IPS DF 6.9 (cell line): ENCODE measurements at regions not wholly inside any gene's neighbourhood (a gene's known extent, or its start where the extent isn't known, plus 50 kb on each side); places are given as distances from the start of the nearest gene placed in this dataset.
"Not testable (repeated sequence)": the region's sequence is repeated elsewhere in the genome, so short reads cannot be mapped to it uniquely, and the experiment has no call there.

Experiments
- DNase-seq: peaks from one replicate; pipeline ENCODE4 v3.0.0-alpha.2; 2013; ENCODE audit warnings: low read depth, low spot score
- H3K27ac ChIP-seq: one replicate; pipeline ENCODE4 v1.5.1; 2013; ENCODE audit warnings: low read length, control low read depth
- H3K27me3 ChIP-seq: 2 replicates; pipeline ENCODE4 v1.6.1; 2013; ENCODE audit warnings: mild to moderate bottlenecking, low read length; ENCODE audit not compliant: control insufficient read depth, insufficient read depth
- H3K36me3 ChIP-seq: 2 replicates; pipeline ENCODE4 v1.6.1; 2013; ENCODE audit warnings: low read length; ENCODE audit not compliant: control insufficient read depth, insufficient read depth
- H3K4me1 ChIP-seq: 2 replicates; pipeline ENCODE4 v1.6.1; 2013; ENCODE audit warnings: low read length; ENCODE audit not compliant: control insufficient read depth, insufficient read depth
- H3K4me3 ChIP-seq: 2 replicates; pipeline ENCODE4 v1.5.1; 2013; ENCODE audit warnings: mild to moderate bottlenecking, low read length
- H3K9me3 ChIP-seq: 2 replicates; pipeline ENCODE4 v1.6.1; 2013; ENCODE audit warnings: low read length, inconsistent platforms; ENCODE audit not compliant: control insufficient read depth, insufficient read depth
- WGBS: extraction: QIAGEN DNeasy Blood & Tissue Kit; methylation state at CpG from one replicate; pipeline ENCODE4 v1.1.7; 2013; ENCODE audit warnings: mixed read lengths, missing lambda C conversion rate; ENCODE audit not compliant: insufficient read length, insufficient coverage; 5-methylcytosine and 5-hydroxymethylcytosine counted together

GRCh38 chr1:113201560-113201959 is 128.6 kb downstream of the LRIG2 start:
- DNase-seq = no peak
- Histone ChIP-seq H3K4me3 (no peak overlapping the region), H3K27ac (no peak overlapping the region), H3K9me3 (no peaks in the 10 kb centered on the region), H3K36me3 (no peaks in the 10 kb centered on the region), H3K4me1 (peaks cover 5% of the 10 kb centered on the region), H3K27me3 (no peaks in the 10 kb centered on the region)

- Histone ChIP-seq H3K4me3 (no peak overlapping the region), H3K27me3 (no peaks in the 10 kb centered on the region), H3K4me1 (0 out of 2 replicates have a peak, but pooled peaks cover 1% of the 10 kb centered on the region), H3K9me3 (no peaks in the 10 kb centered on the region), H3K27ac (no peak overlapping the region), H3K36me3 (no peaks in the 10 kb centered on the region)
- WGBS = no CpG with 5 or more reads among the region's 4 CpGs
- DNase-seq = no peak
Measured at GRCh38 chr1:113205980-113206766, 133.2 kb downstream of the LRIG2 start.

- Histone ChIP-seq H3K4me3 (no peak overlapping the region), H3K27me3 (no peaks in the 10 kb centered on the region), H3K4me1 (0 out of 2 replicates have a peak, but pooled peaks cover 2% of the 10 kb centered on the region), H3K27ac (no peak overlapping the region), H3K9me3 (no peaks in the 10 kb centered on the region), H3K36me3 (no peaks in the 10 kb centered on the region)
- DNase-seq = no peak
- WGBS = no CpG with 5 or more reads among the region's 2 CpGs
Measured at GRCh38 chr1:113207019-113207418, 134.0 kb downstream of the LRIG2 start.

GRCh38 chr1:113207457-113207856 is 134.5 kb downstream of the LRIG2 start:
- Histone ChIP-seq H3K4me1 (0 out of 2 replicates have a peak, but pooled peaks cover 2% of the 10 kb centered on the region), H3K9me3 (no peaks in the 10 kb centered on the region), H3K4me3 (no peak overlapping the region), H3K27ac (no peak overlapping the region), H3K27me3 (no peaks in the 10 kb centered on the region), H3K36me3 (no peaks in the 10 kb centered on the region)
- DNase-seq = no peak
- WGBS = no CpG with 5 or more reads among the region's 1 CpG

GRCh38 chr1:113208425-113208824 is 135.4 kb downstream of the LRIG2 start:
- not testable (repeated sequence) for H3K36me3 ChIP-seq, H3K27me3 ChIP-seq, H3K27ac ChIP-seq, H3K4me1 ChIP-seq, H3K9me3 ChIP-seq, DNase-seq, H3K4me3 ChIP-seq
- no CpG with 5 or more reads among the region's 9 CpGs for WGBS

- Histone ChIP-seq H3K27me3 (no peaks in the 10 kb centered on the region), H3K9me3 (peaks cover 7% of the 10 kb centered on the region; the same call in 1 of the 2 replicates), H3K36me3 (no peaks in the 10 kb centered on the region), H3K27ac (no peak overlapping the region), H3K4me1 (0 out of 2 replicates have a peak, but pooled peaks cover 2% of the 10 kb centered on the region), H3K4me3 (no peak overlapping the region)
- no peak for DNase-seq
- WGBS = no CpG with 5 or more reads among the region's 4 CpGs
Measured at GRCh38 chr1:113210248-113210647, 137.2 kb downstream of the LRIG2 start.

- Histone ChIP-seq H3K27me3 (no peaks in the 10 kb centered on the region), H3K4me1 (0 out of 2 replicates have a peak, but pooled peaks cover 2% of the 10 kb centered on the region), H3K9me3 (peaks cover 7% of the 10 kb centered on the region; the same call in 1 of the 2 replicates), H3K4me3 (no peak overlapping the region), H3K27ac (no peak overlapping the region), H3K36me3 (no peaks in the 10 kb centered on the region)
- no peak for DNase-seq
- no CpG with 5 or more reads among the region's 5 CpGs for WGBS
Measured at GRCh38 chr1:113211467-113211866, 138.5 kb downstream of the LRIG2 start.

- no peak for DNase-seq
- Histone ChIP-seq H3K27me3 (no peaks in the 10 kb centered on the region), H3K36me3 (no peaks in the 10 kb centered on the region), H3K9me3 (peaks cover 7% of the 10 kb centered on the region; the same call in 1 of the 2 replicates), H3K4me3 (no peak overlapping the region), H3K27ac (no peak overlapping the region), H3K4me1 (0 out of 2 replicates have a peak, but pooled peaks cover 1% of the 10 kb centered on the region)
- no CpG with 5 or more reads among the region's 3 CpGs for WGBS
Measured at GRCh38 chr1:113215015-113215414, 142.0 kb downstream of the LRIG2 start.

- no CpG with 5 or more reads among the region's 3 CpGs for WGBS
- Histone ChIP-seq H3K9me3 (peaks cover 7% of the 10 kb centered on the region; the same call in 1 of the 2 replicates), H3K27me3 (no peaks in the 10 kb centered on the region), H3K4me1 (no peaks in the 10 kb centered on the region), H3K4me3 (no peak overlapping the region), H3K36me3 (no peaks in the 10 kb centered on the region), H3K27ac (no peak overlapping the region)
- no peak for DNase-seq
Measured at GRCh38 chr1:113216664-113217063, 143.7 kb downstream of the LRIG2 start.

GRCh38 chr1:113217447-113218208 is 144.6 kb downstream of the LRIG2 start:
- H3K4me1 ChIP-seq = no peaks in the 10 kb centered on the region
- no peak overlapping the region for H3K4me3 ChIP-seq
- no peaks in the 10 kb centered on the region for H3K27me3 ChIP-seq
- DNase-seq = no peak
- WGBS = no CpG with 5 or more reads among the region's 7 CpGs
- no peaks in the 10 kb centered on the region for H3K36me3 ChIP-seq
- peaks cover 7% of the 10 kb centered on the region; the same call in 1 of the 2 replicates for H3K9me3 ChIP-seq
- no peak overlapping the region for H3K27ac ChIP-seq
